HCT116 (cell line): ENCODE measurements at regions not wholly inside any gene's neighbourhood (a gene's known extent, or its start where the extent isn't known, plus 50 kb on each side); places are given as distances from the start of the nearest gene placed in this dataset.

ENCODE experiments used
- ATAC-seq: fragments of 200-7000 bp; cut with Tn5 transposase; 2 replicates; pipeline ENCODE4 v1.9.1; 2020; ENCODE audit warnings: mild to moderate bottlenecking, moderate library complexity
- BruUV-seq: library from RNA; stranded (reverse); fragments of 400-500 nt; replicated peaks from 2 replicates; lab custom pipeline; 2021; lab: Mats Ljungman, UMichigan
- CTCF ChIA-PET: fragments of 300-600 bp; sonication (Branson Sonifier 250); formaldehyde crosslinking; loops from one replicate; lab custom pipeline; 2021; ENCODE audit warnings: antibody characterized with exemption; lab: Charles Lee
- POLR2A ChIA-PET: fragments of 300-600, 350-600 bp; sonication (Branson Sonifier 250); formaldehyde crosslinking; loops from one replicate; lab custom pipeline; 2021; ENCODE audit warnings: antibody characterized with exemption; lab: Charles Lee
- RAD21 ChIA-PET, 2 experiments: fragments of 300-600 bp; sonication (Branson Sonifier 250); formaldehyde crosslinking; loops; one replicate each; lab custom pipeline; 2023; ENCODE audit warnings: low total read pairs in 2 of 2; ENCODE audit not compliant: uncharacterized antibody in 2 of 2, unreplicated experiment in 2 of 2, low non-redundant PET in 1 of 2; lab: Charles Lee
- DNase-seq: peaks from one replicate; pipeline ENCODE4 v3.0.0-alpha.2; 2010; ENCODE audit warnings: low read depth, low spot score
- H2AFZ ChIP-seq: fragments of 200-600 bp; shearing (Covaris generic), sonication (generic); 2 replicates; pipeline ENCODE4 v1.6.1; 2017; ENCODE audit warnings: low read depth, mixed run types, mixed read lengths, antibody characterized with exemption, low read length; ENCODE audit not compliant: poor library complexity, severe bottlenecking
- H3K27ac ChIP-seq: 2 replicates; pipeline ENCODE4 v1.5.1; 2012; ENCODE audit warnings: low read depth, low read length
- H3K27me3 ChIP-seq: fragments of 200-600 bp; sonication (generic); 2 replicates; pipeline ENCODE4 v1.6.1; 2016; ENCODE audit warnings: mixed run types, low read length, mixed read lengths; ENCODE audit not compliant: insufficient read depth
- H3K36me3 ChIP-seq, 2 experiments: fragments of 200-500 bp in 1 of 2; fragments of 200-600 bp in 1 of 2; sonication (Bioruptor generic) in 1 of 2; sonication (generic) in 1 of 2; 2 replicates each; pipeline versions ENCODE4 v1.5.1 to v1.6.1; 2014 to 2016; ENCODE audit warnings: low read length in 2 of 2, inconsistent platforms in 1 of 2, mixed read lengths in 1 of 2, mixed run types in 1 of 2; ENCODE audit not compliant: insufficient read depth in 2 of 2, control insufficient read depth in 1 of 2
- H3K4me1 ChIP-seq, 2 experiments: fragments of 200-600 bp in 1 of 2; sonication (generic) in 1 of 2; 2 replicates each; pipeline versions ENCODE4 v1.5.1 to v1.6.1; 2012 to 2017; ENCODE audit warnings: low read length in 2 of 2, inconsistent platforms in 1 of 2, mild to moderate bottlenecking in 1 of 2, mixed read lengths in 1 of 2, mixed run types in 1 of 2, moderate library complexity in 1 of 2; ENCODE audit not compliant: insufficient read depth in 2 of 2, control insufficient read depth in 1 of 2
- H3K4me2 ChIP-seq: fragments of 200-600 bp; sonication (generic); 2 replicates; pipeline ENCODE4 v1.6.1; 2017; ENCODE audit warnings: mixed run types, low read length, mixed read lengths
- H3K4me3 ChIP-seq, 2 experiments: fragments of 200-600 bp in 1 of 2; sonication (generic) in 1 of 2; replicated peaks in 1 of 2; 2 replicates each; pipeline ENCODE4 v1.5.1; 2011 to 2016; ENCODE audit warnings: low read length in 2 of 2, control low read depth in 1 of 2, low read depth in 1 of 2, mild to moderate bottlenecking in 1 of 2, mixed read lengths in 1 of 2, mixed run types in 1 of 2
- H3K79me2 ChIP-seq: fragments of 200-600 bp; sonication (generic); 2 replicates; pipeline ENCODE4 v1.6.1; 2017; ENCODE audit warnings: mild to moderate bottlenecking, mixed run types, low read length, moderate library complexity, mixed read lengths; ENCODE audit not compliant: insufficient read depth
- H3K9ac ChIP-seq: fragments of 200-600 bp; sonication (generic); 2 replicates; pipeline ENCODE4 v1.6.1; 2016; ENCODE audit warnings: low read length, mixed read lengths
- H3K9me2 ChIP-seq: fragments of 200-600 bp; sonication (generic), shearing (Covaris generic); 2 replicates; pipeline ENCODE4 v1.6.1; 2017; ENCODE audit warnings: mixed run types, mild to moderate bottlenecking, moderate library complexity; ENCODE audit not compliant: insufficient read depth
- H3K9me3 ChIP-seq, 2 experiments: fragments of 200-500 bp in 1 of 2; fragments of 200-600 bp in 1 of 2; sonication (Bioruptor generic) in 1 of 2; sonication (generic) in 1 of 2; 2 replicates each; pipeline ENCODE4 v1.6.1; 2014 to 2017; ENCODE audit warnings: low read length in 2 of 2, mixed read lengths in 2 of 2, inconsistent platforms in 1 of 2, low read depth in 1 of 2, mild to moderate bottlenecking in 1 of 2, mixed run types in 1 of 2, moderate library complexity in 1 of 2; ENCODE audit not compliant: control insufficient read depth in 1 of 2, insufficient read depth in 1 of 2
- H4K20me1 ChIP-seq: fragments of 200-600 bp; sonication (generic), shearing (Covaris generic); 2 replicates; pipeline ENCODE4 v1.6.1; 2017; ENCODE audit warnings: mixed run types, mild to moderate bottlenecking, moderate library complexity; ENCODE audit not compliant: insufficient read depth
- EGR1 ChIP-seq: IDR thresholded peaks from 2 replicates; pipeline ENCODE4 v1.6.1; 2012; ENCODE audit warnings: low read depth
- EZH2phosphoT487 ChIP-seq: fragments of 200-600 bp; IDR thresholded peaks from 2 replicates; pipeline ENCODE4 v1.6.1; 2018; ENCODE audit warnings: antibody characterized with exemption, borderline replicate concordance
- POLR2A ChIP-seq: IDR thresholded peaks from 2 replicates; pipeline ENCODE4 v1.7.0; 2011; ENCODE audit warnings: borderline replicate concordance; ENCODE audit not compliant: insufficient read depth, insufficient read length; ENCODE audit errors: extremely low read depth
- POLR2AphosphoS5 ChIP-seq: IDR thresholded peaks from 2 replicates; pipeline ENCODE4 v1.6.1; 2011; ENCODE audit warnings: mild to moderate bottlenecking, low read depth, low read length, moderate library complexity
- SRF ChIP-seq: IDR thresholded peaks from 2 replicates; pipeline ENCODE4 v1.6.1; 2012; ENCODE audit warnings: low read depth
- TCF7L2 ChIP-seq: IDR thresholded peaks from 2 replicates; pipeline ENCODE4 v1.7.0; 2011; ENCODE audit warnings: borderline replicate concordance, inconsistent platforms; ENCODE audit not compliant: insufficient read depth, insufficient read length; ENCODE audit errors: extremely low read depth
- YY1 ChIP-seq: IDR thresholded peaks from 2 replicates; pipeline ENCODE4 v1.6.1; 2011; ENCODE audit warnings: low read length, low read depth, moderate library complexity, mild to moderate bottlenecking; ENCODE audit not compliant: insufficient replicate concordance; ENCODE audit errors: extremely low read depth
- intact Hi-C: fragments of 100-400 bp; cut with micrococcal nuclease; formaldehyde crosslinking; loops from 2 replicates; pipeline ENCODE4 v1.10.0; 2022
- TF ChIP-seq, protein P1 (sequence below): IDR thresholded peaks from 2 replicates; pipeline ENCODE4 v1.6.1; 2012; ENCODE audit warnings: low read depth

DNA sequence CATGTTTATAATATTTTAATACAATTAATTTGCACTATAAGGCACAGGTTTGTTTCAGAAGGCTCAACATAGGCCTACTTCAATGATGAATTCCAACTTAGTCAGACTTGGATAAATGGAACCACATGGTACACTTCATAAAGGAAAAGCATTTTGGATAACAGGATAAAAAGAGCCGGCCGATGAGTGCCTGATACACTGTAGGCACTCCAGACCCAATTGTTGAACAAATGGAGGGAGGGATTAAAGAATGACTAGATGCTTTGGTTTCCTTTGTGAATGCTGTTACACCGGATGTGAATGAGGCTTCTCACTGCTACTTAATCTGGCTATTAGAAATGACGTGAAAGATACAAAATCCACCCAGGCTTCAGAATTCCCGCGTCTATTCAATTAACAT is 104.1 kb upstream of the KCTD1 start:
- Histone ChIP-seq H3K9me3 (no peaks in the 10 kb centered on the region), H3K27me3 (peaks cover 35% of the 10 kb centered on the region), H3K4me2 (no peak overlapping the region), H3K9me2 (no peaks in the 10 kb centered on the region), H3K4me3 (no peak overlapping the region), H3K4me1 (peaks cover 3 to 11% of the 10 kb centered on the region in 2 experiments), H3K36me3 (no peaks in the 10 kb centered on the region), H2AFZ (no peak overlapping the region), H3K27ac (no peak overlapping the region), H3K9ac (no peak overlapping the region), H3K79me2 (no peaks in the 10 kb centered on the region), H4K20me1 (no peaks in the 10 kb centered on the region)
- DNase-seq (no peak), ATAC-seq (no peak)
- ChIA-PET POLR2A (no interaction called here), CTCF (no interaction called here), RAD21 (no interaction called here)
- no TSS peak for BruUV-seq
- TF ChIP-seq POLR2AphosphoS5 = no peak
- TF ChIP-seq EZH2phosphoT487 = no peak
- TF ChIP-seq, protein P1, sequence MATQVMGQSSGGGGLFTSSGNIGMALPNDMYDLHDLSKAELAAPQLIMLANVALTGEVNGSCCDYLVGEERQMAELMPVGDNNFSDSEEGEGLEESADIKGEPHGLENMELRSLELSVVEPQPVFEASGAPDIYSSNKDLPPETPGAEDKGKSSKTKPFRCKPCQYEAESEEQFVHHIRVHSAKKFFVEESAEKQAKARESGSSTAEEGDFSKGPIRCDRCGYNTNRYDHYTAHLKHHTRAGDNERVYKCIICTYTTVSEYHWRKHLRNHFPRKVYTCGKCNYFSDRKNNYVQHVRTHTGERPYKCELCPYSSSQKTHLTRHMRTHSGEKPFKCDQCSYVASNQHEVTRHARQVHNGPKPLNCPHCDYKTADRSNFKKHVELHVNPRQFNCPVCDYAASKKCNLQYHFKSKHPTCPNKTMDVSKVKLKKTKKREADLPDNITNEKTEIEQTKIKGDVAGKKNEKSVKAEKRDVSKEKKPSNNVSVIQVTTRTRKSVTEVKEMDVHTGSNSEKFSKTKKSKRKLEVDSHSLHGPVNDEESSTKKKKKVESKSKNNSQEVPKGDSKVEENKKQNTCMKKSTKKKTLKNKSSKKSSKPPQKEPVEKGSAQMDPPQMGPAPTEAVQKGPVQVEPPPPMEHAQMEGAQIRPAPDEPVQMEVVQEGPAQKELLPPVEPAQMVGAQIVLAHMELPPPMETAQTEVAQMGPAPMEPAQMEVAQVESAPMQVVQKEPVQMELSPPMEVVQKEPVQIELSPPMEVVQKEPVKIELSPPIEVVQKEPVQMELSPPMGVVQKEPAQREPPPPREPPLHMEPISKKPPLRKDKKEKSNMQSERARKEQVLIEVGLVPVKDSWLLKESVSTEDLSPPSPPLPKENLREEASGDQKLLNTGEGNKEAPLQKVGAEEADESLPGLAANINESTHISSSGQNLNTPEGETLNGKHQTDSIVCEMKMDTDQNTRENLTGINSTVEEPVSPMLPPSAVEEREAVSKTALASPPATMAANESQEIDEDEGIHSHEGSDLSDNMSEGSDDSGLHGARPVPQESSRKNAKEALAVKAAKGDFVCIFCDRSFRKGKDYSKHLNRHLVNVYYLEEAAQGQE = no peak
- no peak for TF ChIP-seq SRF
- TF ChIP-seq YY1 = no peak
- no peak for TF ChIP-seq TCF7L2
- no peak for TF ChIP-seq POLR2A
- TF ChIP-seq EGR1 = no peak
- intact Hi-C loops = loop anchor here (10.0 kb wide), 1 partner anchor 268 kb away; no protein-coding TSS in a partner anchor
